Lower lobe of right lung (tissue), 2 donors: ENCODE measurements at regions not wholly inside any gene's neighbourhood (a gene's known extent, or its start where the extent isn't known, plus 50 kb on each side); places are given as distances from the start of the nearest gene placed in this dataset.

ENCODE experiments used
- ATAC-seq, 2 donors: fragments of 200-7000 bp; cut with Tn5 transposase; one replicate each; pipeline ENCODE4 v1.9.1; 2020 to 2022; ENCODE audit warnings: mild to moderate bottlenecking in 2 of 2, moderate library complexity in 2 of 2
- DNase-seq: peaks from one replicate; pipeline ENCODE4 v3.0.0-alpha.2; 2020
- H3K27ac ChIP-seq: fragments of 200-600 bp; one replicate; pipeline ENCODE4 v1.8.0; 2022
- H3K27me3 ChIP-seq: fragments of 200-600 bp; one replicate; pipeline ENCODE4 v1.8.0; 2022; ENCODE audit warnings: low read depth
- H3K36me3 ChIP-seq: fragments of 200-600 bp; one replicate; pipeline ENCODE4 v1.8.0; 2022; ENCODE audit warnings: mild to moderate bottlenecking
- H3K4me1 ChIP-seq: fragments of 200-600 bp; one replicate; pipeline ENCODE4 v1.8.0; 2022
- H3K4me3 ChIP-seq: fragments of 200-600 bp; one replicate; pipeline ENCODE4 v1.8.0; 2022; ENCODE audit warnings: mild to moderate bottlenecking
- H3K9me3 ChIP-seq: fragments of 200-600 bp; one replicate; pipeline ENCODE4 v1.8.0; 2022
- intact Hi-C: fragments of 100-400 bp; cut with DNase I; formaldehyde crosslinking; loops from one replicate; pipeline ENCODE4 v1.11.0; 2022
- TF ChIP-seq, protein P1 (sequence below): fragments of 200-600 bp; IDR thresholded peaks from one replicate; pipeline ENCODE4 v1.8.0; 2022; ENCODE audit warnings: antibody characterized with exemption, mild to moderate bottlenecking
- donor health status: DM: no; HTN: yes; CAD: no; lungs with severe emphysema.

DNA sequence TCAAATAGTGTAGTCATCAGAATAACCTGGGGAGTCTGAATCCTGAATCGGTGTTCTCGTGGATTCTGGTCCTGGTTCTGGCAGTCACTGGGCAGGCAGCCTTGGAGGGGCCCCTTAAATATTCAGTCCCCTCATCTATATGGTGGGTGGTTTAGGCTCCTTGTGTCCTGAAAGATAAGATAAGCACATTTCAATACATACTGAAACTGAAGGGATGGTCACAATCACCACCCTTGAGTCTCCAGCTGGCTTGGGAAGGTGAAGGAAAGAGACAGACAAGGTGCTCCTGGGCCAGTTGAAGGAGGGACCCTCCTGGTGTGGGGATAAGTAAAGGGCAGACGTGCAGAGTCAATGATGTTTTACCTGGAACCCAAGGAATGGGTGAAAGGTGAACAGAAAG is 146.7 kb downstream of the CXCL12 start:
- Histone ChIP-seq H3K36me3 (no peaks in the 10 kb centered on the region), H3K4me3 (no peak overlapping the region), H3K4me1 (no peaks in the 10 kb centered on the region), H3K27ac (no peak overlapping the region), H3K27me3 (peaks cover 4% of the 10 kb centered on the region), H3K9me3 (no peaks in the 10 kb centered on the region)
- DNase-seq (no peak), ATAC-seq (no peak)
- intact Hi-C loops: no loop called here
- TF ChIP-seq, protein P1, sequence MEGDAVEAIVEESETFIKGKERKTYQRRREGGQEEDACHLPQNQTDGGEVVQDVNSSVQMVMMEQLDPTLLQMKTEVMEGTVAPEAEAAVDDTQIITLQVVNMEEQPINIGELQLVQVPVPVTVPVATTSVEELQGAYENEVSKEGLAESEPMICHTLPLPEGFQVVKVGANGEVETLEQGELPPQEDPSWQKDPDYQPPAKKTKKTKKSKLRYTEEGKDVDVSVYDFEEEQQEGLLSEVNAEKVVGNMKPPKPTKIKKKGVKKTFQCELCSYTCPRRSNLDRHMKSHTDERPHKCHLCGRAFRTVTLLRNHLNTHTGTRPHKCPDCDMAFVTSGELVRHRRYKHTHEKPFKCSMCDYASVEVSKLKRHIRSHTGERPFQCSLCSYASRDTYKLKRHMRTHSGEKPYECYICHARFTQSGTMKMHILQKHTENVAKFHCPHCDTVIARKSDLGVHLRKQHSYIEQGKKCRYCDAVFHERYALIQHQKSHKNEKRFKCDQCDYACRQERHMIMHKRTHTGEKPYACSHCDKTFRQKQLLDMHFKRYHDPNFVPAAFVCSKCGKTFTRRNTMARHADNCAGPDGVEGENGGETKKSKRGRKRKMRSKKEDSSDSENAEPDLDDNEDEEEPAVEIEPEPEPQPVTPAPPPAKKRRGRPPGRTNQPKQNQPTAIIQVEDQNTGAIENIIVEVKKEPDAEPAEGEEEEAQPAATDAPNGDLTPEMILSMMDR: no peak

DNA sequence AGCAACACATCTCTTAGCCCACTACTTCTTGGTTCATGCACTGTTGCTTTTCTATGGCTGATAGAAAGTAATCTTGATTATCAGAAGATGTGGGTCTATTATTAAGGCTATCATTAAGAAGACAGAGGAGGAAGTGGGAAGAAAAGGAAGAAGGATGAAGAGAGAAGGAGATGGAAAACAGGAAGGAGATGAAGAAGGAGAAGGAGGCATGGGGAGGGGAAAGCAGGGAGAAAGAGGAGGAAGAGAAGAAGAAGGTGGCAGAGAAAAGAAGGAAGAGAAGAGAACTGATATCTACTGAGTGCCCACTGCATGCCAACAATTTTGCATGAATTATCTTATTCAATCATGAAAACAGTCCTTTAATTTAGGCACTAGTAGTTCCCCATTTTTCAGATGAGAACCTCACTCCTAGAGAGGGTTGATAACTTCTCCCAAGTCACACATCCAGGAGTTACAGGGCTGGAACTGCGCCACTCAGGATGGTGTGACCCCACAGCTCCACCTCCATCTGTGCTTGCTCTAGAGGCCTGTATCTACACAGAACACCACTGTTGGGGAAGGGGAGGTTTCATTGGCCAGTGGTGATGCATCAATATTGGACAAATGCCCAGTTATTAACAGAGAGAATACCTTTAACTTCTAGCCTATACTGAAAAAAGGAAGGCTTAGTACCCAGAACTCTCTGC is 147.4 kb downstream of the CXCL12 start:
- Histone ChIP-seq H3K9me3 (no peaks in the 10 kb centered on the region), H3K4me1 (no peaks in the 10 kb centered on the region), H3K27ac (no peak overlapping the region), H3K36me3 (no peaks in the 10 kb centered on the region), H3K27me3 (peaks cover 4% of the 10 kb centered on the region), H3K4me3 (no peak overlapping the region)
- DNase-seq: no peak
- no peak for ATAC-seq
- intact Hi-C loops: no loop called here
- TF ChIP-seq, protein P1: no peak

DNA sequence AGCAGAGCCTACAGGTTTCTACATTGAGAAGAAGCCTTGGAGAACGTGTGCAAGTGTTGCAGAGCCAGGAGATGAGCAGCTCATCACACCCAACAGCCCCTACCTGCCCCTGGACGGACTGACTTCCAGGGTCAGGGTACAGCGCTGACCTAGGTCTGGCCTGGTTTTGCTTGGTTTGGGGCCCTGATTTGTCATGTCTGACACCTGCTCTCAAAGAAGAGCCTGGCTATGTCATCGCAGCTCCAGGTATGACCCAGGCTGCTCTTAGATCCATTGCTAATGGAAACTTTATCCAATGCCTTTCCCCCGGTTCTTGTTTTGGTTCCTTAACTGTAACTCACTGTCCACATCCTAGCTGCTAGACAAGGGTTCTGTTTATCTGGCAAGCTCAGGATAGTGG is 149.5 kb downstream of the CXCL12 start:
- intact Hi-C loops: no loop called here
- TF ChIP-seq, protein P1: no peak
- no peaks in the 10 kb centered on the region for H3K4me1 ChIP-seq
- peaks cover 4% of the 10 kb centered on the region for H3K27me3 ChIP-seq
- H3K4me3 ChIP-seq: no peak overlapping the region
- H3K36me3 ChIP-seq: no peaks in the 10 kb centered on the region
- ATAC-seq (no peak), DNase-seq (no peak)
- H3K27ac ChIP-seq: no peak overlapping the region
- no peaks in the 10 kb centered on the region for H3K9me3 ChIP-seq

DNA sequence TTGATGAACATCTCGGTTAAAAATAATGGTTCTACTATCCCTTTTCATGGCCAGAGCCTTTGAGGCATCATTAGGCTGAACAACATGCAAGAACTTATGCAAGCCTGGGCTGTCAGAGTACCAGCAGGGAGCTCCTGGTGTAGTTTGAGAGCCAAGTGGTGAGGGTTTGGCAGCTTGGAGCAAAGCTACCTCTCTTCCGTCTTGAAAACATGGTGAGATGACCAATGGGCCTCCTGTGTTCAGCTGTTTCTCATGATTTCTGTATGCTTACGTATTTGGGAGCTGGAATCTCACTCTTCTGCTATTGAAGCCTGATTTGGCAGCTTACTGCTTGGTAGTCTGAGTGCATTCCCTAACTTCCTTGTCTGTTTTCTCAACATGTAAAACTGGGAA is 150.4 kb downstream of the CXCL12 start:
- Histone ChIP-seq H3K27ac (no peak overlapping the region), H3K4me1 (no peaks in the 10 kb centered on the region), H3K9me3 (no peaks in the 10 kb centered on the region), H3K4me3 (no peak overlapping the region), H3K27me3 (peaks cover 4% of the 10 kb centered on the region), H3K36me3 (no peaks in the 10 kb centered on the region)
- TF ChIP-seq, protein P1: no peak
- intact Hi-C loops: no loop called here
- DNase-seq (no peak), ATAC-seq (peak in 1 of 2 donors; percentile 23)

DNA sequence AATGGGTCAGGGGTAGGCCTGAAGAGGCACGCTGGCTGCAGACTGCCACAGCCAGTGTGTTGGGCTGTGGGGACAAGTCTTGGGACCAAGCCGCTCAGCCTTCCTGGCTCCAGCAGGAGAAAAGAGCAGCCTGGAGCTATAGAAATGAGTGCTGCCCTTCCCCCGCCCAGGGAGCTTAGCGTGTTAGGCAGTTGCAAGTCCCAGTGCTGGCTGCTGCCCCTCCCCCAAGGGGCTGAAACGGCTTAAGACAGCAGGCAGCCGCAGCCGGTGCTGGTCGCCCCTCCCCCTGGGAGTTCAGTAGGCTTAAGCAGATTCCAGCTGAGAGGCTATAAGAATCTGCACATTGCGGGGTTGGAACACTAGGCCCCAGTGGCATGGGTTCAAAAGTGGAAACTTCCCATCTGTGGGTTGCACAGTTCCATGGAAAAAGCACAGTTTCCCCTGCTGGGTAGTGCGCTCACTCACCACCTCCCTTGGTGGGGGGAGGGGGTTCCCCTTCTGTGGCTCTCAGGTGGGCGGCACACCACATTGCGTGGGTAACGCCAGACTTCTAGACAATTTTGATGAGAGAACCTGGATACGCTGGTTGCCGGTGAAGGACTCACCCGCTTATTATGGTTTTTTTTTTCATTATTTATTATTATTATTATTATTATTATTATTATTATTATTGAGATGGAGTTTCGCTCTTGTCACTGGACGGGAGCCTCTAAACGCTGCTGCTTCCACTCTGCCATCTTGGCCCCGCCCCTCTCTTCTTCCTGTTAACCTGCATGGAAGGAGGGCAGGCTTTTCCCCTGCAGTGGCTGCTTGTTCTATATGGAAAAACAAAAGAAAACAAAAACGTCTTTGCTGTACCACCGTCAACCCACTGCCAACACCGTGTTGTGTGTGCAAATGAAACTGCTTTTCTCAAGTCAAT is 151.1 kb downstream of the CXCL12 start:
- Histone ChIP-seq H3K27me3 (peaks cover 4% of the 10 kb centered on the region), H3K4me1 (no peaks in the 10 kb centered on the region), H3K36me3 (no peaks in the 10 kb centered on the region), H3K9me3 (no peaks in the 10 kb centered on the region), H3K27ac (no peak overlapping the region), H3K4me3 (no peak overlapping the region)
- intact Hi-C loops: no loop called here
- ATAC-seq (no peak), DNase-seq (no peak)
- TF ChIP-seq, protein P1: no peak
